ENCODE measurements at regions not wholly inside any gene's neighbourhood (a gene's known extent, or its start where the extent isn't known, plus 50 kb on each side); places are given as distances from the start of the nearest gene placed in this dataset.

DNA sequence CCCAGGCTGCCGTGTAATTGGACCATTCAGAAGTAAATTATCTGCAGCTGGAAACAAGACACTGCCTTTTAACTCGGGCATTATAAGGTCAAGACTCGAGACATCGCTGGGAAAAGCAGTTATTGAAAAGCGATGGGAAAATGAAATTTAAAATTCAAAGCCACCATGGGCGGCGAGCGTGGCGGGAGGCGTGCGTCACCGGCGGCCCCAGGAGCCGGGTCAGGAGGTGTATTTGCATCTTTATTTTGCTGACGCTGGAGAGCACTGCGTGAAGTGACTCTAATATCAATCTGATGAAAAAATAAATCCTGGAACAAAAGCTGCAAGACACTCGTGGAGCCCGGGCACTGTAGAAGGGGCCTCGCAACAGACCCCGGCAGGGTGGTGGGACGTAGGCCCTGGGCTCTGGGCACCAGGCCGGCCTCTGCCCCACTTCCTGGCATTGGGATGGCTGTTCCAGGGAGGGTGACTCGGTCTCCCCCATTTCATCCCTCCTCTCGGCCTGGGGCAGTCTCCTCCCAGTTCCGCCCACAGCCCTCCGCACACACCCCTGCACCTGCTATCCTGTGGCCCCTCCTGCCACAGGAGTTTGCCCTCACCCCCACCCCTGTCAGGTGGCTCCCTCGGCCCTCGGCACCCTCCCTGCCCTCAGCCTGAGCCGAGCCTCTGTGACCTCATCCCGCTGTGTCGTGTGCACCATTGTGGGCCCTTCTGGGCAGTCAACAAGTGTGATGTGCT is 196.2 kb downstream of the KIF26A start:
- TF ChIP-seq, protein P1, sequence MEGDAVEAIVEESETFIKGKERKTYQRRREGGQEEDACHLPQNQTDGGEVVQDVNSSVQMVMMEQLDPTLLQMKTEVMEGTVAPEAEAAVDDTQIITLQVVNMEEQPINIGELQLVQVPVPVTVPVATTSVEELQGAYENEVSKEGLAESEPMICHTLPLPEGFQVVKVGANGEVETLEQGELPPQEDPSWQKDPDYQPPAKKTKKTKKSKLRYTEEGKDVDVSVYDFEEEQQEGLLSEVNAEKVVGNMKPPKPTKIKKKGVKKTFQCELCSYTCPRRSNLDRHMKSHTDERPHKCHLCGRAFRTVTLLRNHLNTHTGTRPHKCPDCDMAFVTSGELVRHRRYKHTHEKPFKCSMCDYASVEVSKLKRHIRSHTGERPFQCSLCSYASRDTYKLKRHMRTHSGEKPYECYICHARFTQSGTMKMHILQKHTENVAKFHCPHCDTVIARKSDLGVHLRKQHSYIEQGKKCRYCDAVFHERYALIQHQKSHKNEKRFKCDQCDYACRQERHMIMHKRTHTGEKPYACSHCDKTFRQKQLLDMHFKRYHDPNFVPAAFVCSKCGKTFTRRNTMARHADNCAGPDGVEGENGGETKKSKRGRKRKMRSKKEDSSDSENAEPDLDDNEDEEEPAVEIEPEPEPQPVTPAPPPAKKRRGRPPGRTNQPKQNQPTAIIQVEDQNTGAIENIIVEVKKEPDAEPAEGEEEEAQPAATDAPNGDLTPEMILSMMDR (IDR thresholded peaks at IDR 0.05), result no peak
- no peak for TF ChIP-seq ZFX (IDR thresholded peaks at IDR 0.05; ENCODE audit: borderline replicate concordance)

Measured in 22Rv1 (cell line).